Endothelial cell (in vitro differentiated cells): ENCODE measurements at regions not wholly inside any gene's neighbourhood (a gene's known extent, or its start where the extent isn't known, plus 50 kb on each side); places are given as distances from the start of the nearest gene placed in this dataset.
"Not testable (repeated sequence)": the region's sequence is repeated elsewhere in the genome, so short reads cannot be mapped to it uniquely, and the experiment has no call there.

ENCODE experiments used
- DNase-seq: peaks from one replicate; pipeline ENCODE4 v3.0.0; 2021; ENCODE audit warnings: low spot score
- H3K27ac Mint-ChIP-seq: one replicate; pipeline ENCODE4 v1.8.0; 2021; ENCODE audit warnings: mixed read lengths, inconsistent platforms; ENCODE audit not compliant: unreplicated experiment
- H3K27me3 Mint-ChIP-seq: one replicate; pipeline ENCODE4 v1.8.0; 2021; ENCODE audit warnings: mild to moderate bottlenecking, moderate library complexity, mixed read lengths, inconsistent platforms; ENCODE audit not compliant: unreplicated experiment
- H3K36me3 Mint-ChIP-seq: one replicate; pipeline ENCODE4 v1.8.0; 2021; ENCODE audit warnings: mild to moderate bottlenecking, low read depth, mixed read lengths, inconsistent platforms; ENCODE audit not compliant: unreplicated experiment
- H3K4me1 Mint-ChIP-seq: one replicate; pipeline ENCODE4 v1.8.0; 2021; ENCODE audit warnings: mild to moderate bottlenecking, mixed read lengths, inconsistent platforms; ENCODE audit not compliant: unreplicated experiment
- H3K4me3 Mint-ChIP-seq: one replicate; pipeline ENCODE4 v1.8.0; 2021; ENCODE audit warnings: mild to moderate bottlenecking, mixed read lengths, inconsistent platforms; ENCODE audit not compliant: unreplicated experiment
- H3K9me3 Mint-ChIP-seq: one replicate; pipeline ENCODE4 v1.8.0; 2021; ENCODE audit warnings: mixed read lengths, inconsistent platforms; ENCODE audit not compliant: unreplicated experiment
- CTCF ChIP-seq: fragments of 200-600 bp; sonication (generic); IDR thresholded peaks from one replicate; pipeline ENCODE4 v1.5.0; 2021; ENCODE audit warnings: antibody characterized with exemption; ENCODE audit not compliant: unreplicated experiment

GRCh38 chrX:17968367-17968766 is 107.3 kb upstream of the RAI2 start:
- H3K4me3 Mint-ChIP-seq, result no peak overlapping the region
- peaks cover 1% of the 10 kb centered on the region for H3K27me3 Mint-ChIP-seq
- no peak for TF ChIP-seq CTCF
- H3K4me1 Mint-ChIP-seq, result peaks cover 2% of the 10 kb centered on the region
- no peak overlapping the region for H3K27ac Mint-ChIP-seq
- no peaks in the 10 kb centered on the region for H3K9me3 Mint-ChIP-seq
- no peak for DNase-seq
- H3K36me3 Mint-ChIP-seq, result no peaks in the 10 kb centered on the region

GRCh38 chrX:17967888-17968287 is 106.8 kb upstream of the RAI2 start:
- DNase-seq, result no peak
- peaks cover 2% of the 10 kb centered on the region for H3K4me1 Mint-ChIP-seq
- H3K4me3 Mint-ChIP-seq, result no peak overlapping the region
- no peak overlapping the region for H3K27ac Mint-ChIP-seq
- no peaks in the 10 kb centered on the region for H3K36me3 Mint-ChIP-seq
- peaks cover 1% of the 10 kb centered on the region for H3K27me3 Mint-ChIP-seq
- TF ChIP-seq CTCF, result no peak
- H3K9me3 Mint-ChIP-seq, result no peaks in the 10 kb centered on the region

GRCh38 chrX:17964871-17965270 is 103.8 kb upstream of the RAI2 start:
- Mint-ChIP-seq H3K27me3 (peaks cover 1% of the 10 kb centered on the region), H3K36me3 (no peaks in the 10 kb centered on the region), H3K27ac (no peak overlapping the region), H3K4me3 (no peak overlapping the region), H3K4me1 (peaks cover 3% of the 10 kb centered on the region), H3K9me3 (no peaks in the 10 kb centered on the region)
- DNase-seq, result no peak
- no peak for TF ChIP-seq CTCF

GRCh38 chrX:17960891-17961290 is 99.8 kb upstream of the RAI2 start:
- no peak for TF ChIP-seq CTCF
- Mint-ChIP-seq H3K27ac (no peak overlapping the region), H3K4me1 (peaks cover 6% of the 10 kb centered on the region), H3K27me3 (no peaks in the 10 kb centered on the region), H3K9me3 (no peaks in the 10 kb centered on the region), H3K36me3 (no peaks in the 10 kb centered on the region), H3K4me3 (no peak overlapping the region)
- DNase-seq, result no peak

GRCh38 chrX:17944833-17945497 is 83.9 kb upstream of the RAI2 start:
- Mint-ChIP-seq H3K27me3 (peaks cover 6% of the 10 kb centered on the region), H3K4me3 (no peak overlapping the region), H3K27ac (no peak overlapping the region), H3K36me3 (no peaks in the 10 kb centered on the region), H3K4me1 (no peaks in the 10 kb centered on the region), H3K9me3 (no peaks in the 10 kb centered on the region)
- DNase-seq, result peak; percentile 7
- peak; percentile 67 for TF ChIP-seq CTCF

- not testable (repeated sequence) for H3K9me3 Mint-ChIP-seq, H3K27ac Mint-ChIP-seq, H3K36me3 Mint-ChIP-seq, H3K27me3 Mint-ChIP-seq, H3K4me3 Mint-ChIP-seq, H3K4me1 Mint-ChIP-seq, DNase-seq
These were observed 80.1 kb upstream of the RAI2 start for GRCh38 chrX:17941171-17941570.
